PC-9 (cell line): ENCODE measurements at regions not wholly inside any gene's neighbourhood (a gene's known extent, or its start where the extent isn't known, plus 50 kb on each side); places are given as distances from the start of the nearest gene placed in this dataset.

Source experiments
- BruUV-seq: library from RNA; stranded (reverse); fragments of 400-500 nt; replicated peaks from 2 replicates; lab custom pipeline; 2021; lab: Mats Ljungman, UMichigan
- CTCF ChIA-PET: fragments of 300-600 bp; sonication (Branson Sonifier 250); formaldehyde crosslinking; loops from one replicate; lab custom pipeline; 2022; ENCODE audit warnings: antibody characterized with exemption; lab: Charles Lee
- POLR2A ChIA-PET: fragments of 300-600 bp; sonication (Branson Sonifier 250); formaldehyde crosslinking; loops from one replicate; lab custom pipeline; 2022; ENCODE audit warnings: antibody characterized with exemption; ENCODE audit not compliant: unreplicated experiment; lab: Charles Lee
- DNase-seq, 2 experiments: peaks; one replicate each; pipeline versions ENCODE4 v3.0.0 to v3.0.0-alpha.2; 2015 to 2022; ENCODE audit warnings: mixed read lengths in 1 of 2
- H2AFZ ChIP-seq: fragments of 200-600 bp; sonication (generic); 2 replicates; pipeline ENCODE4 v1.8.1; 2017; ENCODE audit warnings: antibody characterized with exemption
- H3F3A ChIP-seq: fragments of 200-600 bp; sonication (generic); 2 replicates; pipeline ENCODE4 v1.8.1; 2017; ENCODE audit warnings: antibody characterized with exemption, mild to moderate bottlenecking, low read depth; ENCODE audit not compliant: insufficient read depth
- H3K27ac ChIP-seq: fragments of 200-600 bp; sonication (generic); 2 replicates; pipeline ENCODE4 v1.6.1; 2016; ENCODE audit warnings: mixed run types
- H3K27me3 ChIP-seq: fragments of 200-600 bp; sonication (generic); 2 replicates; pipeline ENCODE4 v1.6.1; 2016; ENCODE audit warnings: low read depth, mixed run types; ENCODE audit not compliant: insufficient read depth
- H3K36me3 ChIP-seq: fragments of 200-600 bp; sonication (generic); 2 replicates; pipeline ENCODE4 v1.6.1; 2016; ENCODE audit warnings: low read depth, mixed run types
- H3K4me1 ChIP-seq: fragments of 200-600 bp; sonication (generic); replicated peaks from 2 replicates; pipeline ENCODE4 v1.6.1; 2016; ENCODE audit warnings: mixed run types; ENCODE audit not compliant: insufficient read depth
- H3K4me2 ChIP-seq: fragments of 200-600 bp; sonication (generic); 2 replicates; pipeline ENCODE4 v1.6.1; 2017; ENCODE audit warnings: mixed run types
- H3K4me3 ChIP-seq: fragments of 200-600 bp; sonication (generic); 2 replicates; pipeline ENCODE4 v1.6.1; 2016; ENCODE audit warnings: mixed run types
- H3K79me2 ChIP-seq: fragments of 200-600 bp; sonication (generic); 2 replicates; pipeline ENCODE4 v1.6.1; 2017; ENCODE audit warnings: low read depth, mixed run types
- H3K9me2 ChIP-seq: fragments of 200-600 bp; sonication (generic); 2 replicates; pipeline ENCODE4 v1.8.1; 2017; ENCODE audit warnings: mild to moderate bottlenecking; ENCODE audit not compliant: insufficient read depth
- H3K9me3 ChIP-seq: fragments of 200-600 bp; sonication (generic); 2 replicates; pipeline ENCODE4 v1.8.1; 2016; ENCODE audit warnings: low read depth; ENCODE audit not compliant: insufficient read depth
- H4K20me1 ChIP-seq: fragments of 200-600 bp; sonication (generic); 2 replicates; pipeline ENCODE4 v1.8.1; 2017; ENCODE audit not compliant: insufficient read depth
- EZH2 ChIP-seq: fragments of 200-600 bp; sonication (generic); IDR thresholded peaks from 2 replicates; pipeline ENCODE4 v1.8.0; 2017; ENCODE audit warnings: antibody characterized with exemption, low read depth
- intact Hi-C: fragments of 100-400 bp; cut with micrococcal nuclease; formaldehyde crosslinking; loops from one replicate; pipeline ENCODE4 v1.10.0; 2022; ENCODE audit not compliant: unreplicated experiment
- TF ChIP-seq, protein P1 (sequence below): fragments of 200-600 bp; sonication (generic); conservative IDR thresholded peaks from 2 replicates; pipeline ENCODE4 v1.6.1; 2017; ENCODE audit warnings: mixed run types, antibody characterized with exemption, mild to moderate bottlenecking, moderate library complexity

DNA sequence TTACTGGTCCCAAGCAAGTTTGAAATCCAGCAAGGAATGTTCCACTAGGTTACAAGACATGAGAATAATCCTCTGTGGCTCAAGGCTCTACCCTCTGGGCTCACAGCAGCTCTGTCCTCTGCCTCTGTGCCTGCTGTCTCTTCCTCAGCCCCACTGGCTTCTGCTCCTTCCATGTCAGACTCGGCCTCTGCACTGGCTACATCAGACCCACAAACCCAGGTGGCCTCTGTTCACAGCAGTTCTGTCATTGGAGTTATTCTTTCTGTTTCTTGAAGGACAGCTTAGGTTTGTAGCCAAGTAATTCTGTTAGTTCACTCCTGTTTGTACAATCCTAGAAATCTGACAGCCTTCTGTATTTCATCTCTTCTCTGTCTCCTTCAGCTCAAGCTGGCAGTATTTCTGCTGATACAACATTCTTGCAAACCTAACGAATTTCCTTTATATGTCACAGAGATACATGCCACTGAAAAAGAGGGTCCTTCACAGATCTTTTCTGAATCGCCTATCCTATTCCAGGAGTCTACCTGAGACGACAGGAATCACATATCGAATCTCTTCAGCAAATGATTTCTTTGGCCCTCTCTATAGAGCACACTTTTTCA, 227.8 kb upstream of the PLSCR5 start:
- Histone ChIP-seq H3F3A (no peaks in the 10 kb centered on the region), H3K4me1 (no peaks in the 10 kb centered on the region), H3K9me2 (no peaks in the 10 kb centered on the region; the same call in 1 of the 2 replicates), H3K9me3 (no peaks in the 10 kb centered on the region), H3K79me2 (no peaks in the 10 kb centered on the region), H3K4me2 (no peak overlapping the region), H2AFZ (no peak overlapping the region), H3K36me3 (no peaks in the 10 kb centered on the region), H4K20me1 (no peaks in the 10 kb centered on the region), H3K4me3 (no peak overlapping the region), H3K27ac (no peak overlapping the region), H3K27me3 (no peaks in the 10 kb centered on the region)
- intact Hi-C loops: no loop called here
- ChIA-PET CTCF (no interaction called here), POLR2A (no interaction called here)
- DNase-seq: no peak
- no TSS peak for BruUV-seq
- TF ChIP-seq EZH2: no peak
- TF ChIP-seq, protein P1, sequence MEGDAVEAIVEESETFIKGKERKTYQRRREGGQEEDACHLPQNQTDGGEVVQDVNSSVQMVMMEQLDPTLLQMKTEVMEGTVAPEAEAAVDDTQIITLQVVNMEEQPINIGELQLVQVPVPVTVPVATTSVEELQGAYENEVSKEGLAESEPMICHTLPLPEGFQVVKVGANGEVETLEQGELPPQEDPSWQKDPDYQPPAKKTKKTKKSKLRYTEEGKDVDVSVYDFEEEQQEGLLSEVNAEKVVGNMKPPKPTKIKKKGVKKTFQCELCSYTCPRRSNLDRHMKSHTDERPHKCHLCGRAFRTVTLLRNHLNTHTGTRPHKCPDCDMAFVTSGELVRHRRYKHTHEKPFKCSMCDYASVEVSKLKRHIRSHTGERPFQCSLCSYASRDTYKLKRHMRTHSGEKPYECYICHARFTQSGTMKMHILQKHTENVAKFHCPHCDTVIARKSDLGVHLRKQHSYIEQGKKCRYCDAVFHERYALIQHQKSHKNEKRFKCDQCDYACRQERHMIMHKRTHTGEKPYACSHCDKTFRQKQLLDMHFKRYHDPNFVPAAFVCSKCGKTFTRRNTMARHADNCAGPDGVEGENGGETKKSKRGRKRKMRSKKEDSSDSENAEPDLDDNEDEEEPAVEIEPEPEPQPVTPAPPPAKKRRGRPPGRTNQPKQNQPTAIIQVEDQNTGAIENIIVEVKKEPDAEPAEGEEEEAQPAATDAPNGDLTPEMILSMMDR: no peak

DNA sequence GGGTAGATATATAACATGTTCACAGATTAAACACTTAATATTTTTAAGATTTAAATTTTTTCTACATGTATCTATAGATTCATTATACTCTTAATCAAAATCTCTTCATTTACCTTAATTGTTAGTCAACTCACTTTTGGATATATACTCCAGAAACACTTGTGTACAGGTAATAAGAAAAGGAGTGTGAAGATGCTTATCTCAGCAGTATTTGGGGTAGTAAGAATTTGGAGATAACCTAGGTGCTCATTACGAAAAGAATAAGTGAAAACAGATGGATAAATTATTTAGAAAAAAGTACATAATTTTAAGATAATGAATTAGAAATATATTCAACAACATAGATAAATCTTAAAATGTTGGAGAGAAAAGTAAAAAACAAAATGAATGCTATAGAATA, 226.5 kb upstream of the PLSCR5 start:
- Histone ChIP-seq H3K4me3 (no peak overlapping the region), H2AFZ (no peak overlapping the region), H3K9me3 (no peaks in the 10 kb centered on the region), H3F3A (no peaks in the 10 kb centered on the region), H3K27me3 (no peaks in the 10 kb centered on the region), H3K4me2 (no peak overlapping the region), H3K4me1 (no peaks in the 10 kb centered on the region), H3K36me3 (no peaks in the 10 kb centered on the region), H3K9me2 (no peaks in the 10 kb centered on the region; the same call in 1 of the 2 replicates), H3K79me2 (no peaks in the 10 kb centered on the region), H3K27ac (no peak overlapping the region), H4K20me1 (no peaks in the 10 kb centered on the region)
- CTCF ChIA-PET: no interaction called here
- intact Hi-C loops: no loop called here
- DNase-seq: no peak
- no peak for TF ChIP-seq EZH2
- TF ChIP-seq, protein P1: no peak
- POLR2A ChIA-PET: no interaction called here
- BruUV-seq: no TSS peak

DNA sequence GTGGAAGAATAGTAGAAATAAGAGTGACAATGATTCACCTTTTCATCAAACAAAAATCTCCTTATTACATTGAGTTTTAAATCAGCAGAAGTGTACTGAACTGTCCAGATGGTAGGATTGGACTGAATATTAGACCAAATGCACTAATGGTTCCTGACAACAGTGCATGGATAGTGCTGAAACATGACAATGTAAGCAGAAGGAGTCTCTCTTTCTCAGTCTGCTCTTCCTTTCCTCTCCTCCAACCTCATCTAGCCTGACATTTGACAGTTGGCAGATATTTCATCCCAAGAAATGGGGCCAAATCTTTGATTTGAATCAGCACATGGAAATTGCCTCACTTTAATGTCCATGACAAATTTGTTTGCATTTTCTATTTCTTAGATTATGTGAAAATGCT, 225.1 kb upstream of the PLSCR5 start:
- Histone ChIP-seq H3K4me1 (no peaks in the 10 kb centered on the region), H3K27me3 (no peaks in the 10 kb centered on the region), H3K9me2 (no peaks in the 10 kb centered on the region; the same call in 1 of the 2 replicates), H3K4me2 (no peak overlapping the region), H3F3A (no peaks in the 10 kb centered on the region), H3K27ac (no peak overlapping the region), H3K36me3 (no peaks in the 10 kb centered on the region), H4K20me1 (no peaks in the 10 kb centered on the region), H3K4me3 (no peak overlapping the region), H3K79me2 (no peaks in the 10 kb centered on the region), H2AFZ (no peak overlapping the region), H3K9me3 (no peaks in the 10 kb centered on the region)
- intact Hi-C loops: no loop called here
- ChIA-PET CTCF (no interaction called here), POLR2A (no interaction called here)
- no peak for TF ChIP-seq EZH2
- TF ChIP-seq, protein P1: no peak
- BruUV-seq: no TSS peak
- DNase-seq: no peak
